ENCODE measurements at regions not wholly inside any gene's neighbourhood (a gene's known extent, or its start where the extent isn't known, plus 50 kb on each side); places are given as distances from the start of the nearest gene placed in this dataset.

- Histone ChIP-seq H3K27ac (no peak overlapping the region), H3K4me3 (no peak overlapping the region), H3K4me1 (replicated peaks in 1 of 2) (peaks cover under 1 to 4% of the 10 kb centered on the region in 2 donors)
- WGBS, 10 experiments = 0 to 100% (median 86%) methylated on average over 1 to 2 of the region's 2 CpGs; no CpG with 5 or more reads in 2 of the 10 experiments
- ATAC-seq (replicated peaks in 6 of 8) = no peak
- in situ Hi-C loops (cut with MboI; ENCODE audit: low pct_unique_long_range_greater_than_20kb in 2 of 9, low sequenced_read_pairs in 9 of 9, unreplicated experiment in 9 of 9) = no loop called here
Observed at GRCh38 chr9:113800276-113800675, 75.8 kb upstream of the ZNF618 start.

- H3K27ac ChIP-seq = no peak overlapping the region
- 45 to 97% (median 85%) methylated on average over 4 to 7 of the region's 8 CpGs for WGBS, 10 experiments
- no peak overlapping the region for H3K4me3 ChIP-seq
- no peak for ATAC-seq (replicated peaks in 6 of 8)
- peaks cover 6 to 13% of the 10 kb centered on the region in 2 donors for H3K4me1 ChIP-seq (replicated peaks in 1 of 2)
- in situ Hi-C loops (cut with MboI; ENCODE audit: low pct_unique_long_range_greater_than_20kb in 2 of 9, low sequenced_read_pairs in 9 of 9, unreplicated experiment in 9 of 9) = no loop called here
Observed at GRCh38 chr9:113803811-113804589, 72.1 kb upstream of the ZNF618 start.

DNA sequence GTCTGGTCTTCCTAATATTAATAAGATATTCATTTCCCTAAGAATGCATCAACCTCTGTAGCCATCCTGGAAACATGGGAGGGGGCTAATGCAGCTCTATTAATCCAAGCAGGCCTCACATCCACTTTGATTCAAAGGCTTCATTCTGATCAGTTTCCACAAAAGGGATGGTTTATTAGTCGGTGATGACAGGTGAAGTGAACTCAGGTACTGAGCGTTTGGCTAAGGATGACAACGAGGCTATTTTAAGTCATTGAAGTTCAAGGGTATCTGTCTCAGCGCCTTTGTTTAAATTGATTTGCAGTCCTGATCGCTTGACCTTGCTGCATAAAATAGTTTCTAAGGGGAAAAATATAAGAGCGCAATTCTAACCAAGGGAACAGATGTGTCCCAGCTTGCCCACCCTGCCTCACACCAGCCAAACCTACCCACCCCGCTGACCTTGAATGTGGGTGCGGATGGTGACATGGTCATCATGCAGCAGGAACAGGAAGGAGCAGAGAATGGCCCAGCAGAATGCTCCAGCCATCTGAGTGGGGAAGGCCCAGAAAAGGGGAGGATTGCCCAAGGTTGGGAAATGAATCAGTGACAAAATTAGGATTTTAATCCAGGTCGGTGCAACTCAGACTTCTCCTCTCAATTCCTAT lies 70.5 kb upstream of the ZNF618 start:
- in situ Hi-C loops (cut with MboI; ENCODE audit: low pct_unique_long_range_greater_than_20kb in 2 of 9, low sequenced_read_pairs in 9 of 9, unreplicated experiment in 9 of 9) = no loop called here
- Histone ChIP-seq H3K27ac (peak overlapping the region in 1 of 2 donors; percentile 34), H3K4me1 (replicated peaks in 1 of 2) (peaks cover 6 to 13% of the 10 kb centered on the region in 2 donors), H3K4me3 (no peak overlapping the region)
- WGBS, 10 experiments = 41 to 100% (median 77%) methylated on average over 1 to 9 of the region's 9 CpGs
- peak in 3 of 8 experiments; percentile 25 to 67 (median 47) for ATAC-seq (replicated peaks in 6 of 8)

- in situ Hi-C loops (cut with MboI; ENCODE audit: low pct_unique_long_range_greater_than_20kb in 2 of 9, low sequenced_read_pairs in 9 of 9, unreplicated experiment in 9 of 9) = no loop called here
- Histone ChIP-seq H3K4me3 (no peak overlapping the region), H3K27ac (no peak overlapping the region), H3K4me1 (replicated peaks in 1 of 2) (peaks cover 6 to 13% of the 10 kb centered on the region in 2 donors)
- peak in 3 of 8 experiments; percentile 59 to 83 (median 65) for ATAC-seq (replicated peaks in 6 of 8)
- WGBS, 10 experiments = 0 to 71% (median 26%) methylated on average over 1 to 10 of the region's 15 CpGs; no CpG with 5 or more reads in 1 of the 10 experiments
Observed at GRCh38 chr9:113807173-113808061, 68.7 kb upstream of the ZNF618 start.

DNA sequence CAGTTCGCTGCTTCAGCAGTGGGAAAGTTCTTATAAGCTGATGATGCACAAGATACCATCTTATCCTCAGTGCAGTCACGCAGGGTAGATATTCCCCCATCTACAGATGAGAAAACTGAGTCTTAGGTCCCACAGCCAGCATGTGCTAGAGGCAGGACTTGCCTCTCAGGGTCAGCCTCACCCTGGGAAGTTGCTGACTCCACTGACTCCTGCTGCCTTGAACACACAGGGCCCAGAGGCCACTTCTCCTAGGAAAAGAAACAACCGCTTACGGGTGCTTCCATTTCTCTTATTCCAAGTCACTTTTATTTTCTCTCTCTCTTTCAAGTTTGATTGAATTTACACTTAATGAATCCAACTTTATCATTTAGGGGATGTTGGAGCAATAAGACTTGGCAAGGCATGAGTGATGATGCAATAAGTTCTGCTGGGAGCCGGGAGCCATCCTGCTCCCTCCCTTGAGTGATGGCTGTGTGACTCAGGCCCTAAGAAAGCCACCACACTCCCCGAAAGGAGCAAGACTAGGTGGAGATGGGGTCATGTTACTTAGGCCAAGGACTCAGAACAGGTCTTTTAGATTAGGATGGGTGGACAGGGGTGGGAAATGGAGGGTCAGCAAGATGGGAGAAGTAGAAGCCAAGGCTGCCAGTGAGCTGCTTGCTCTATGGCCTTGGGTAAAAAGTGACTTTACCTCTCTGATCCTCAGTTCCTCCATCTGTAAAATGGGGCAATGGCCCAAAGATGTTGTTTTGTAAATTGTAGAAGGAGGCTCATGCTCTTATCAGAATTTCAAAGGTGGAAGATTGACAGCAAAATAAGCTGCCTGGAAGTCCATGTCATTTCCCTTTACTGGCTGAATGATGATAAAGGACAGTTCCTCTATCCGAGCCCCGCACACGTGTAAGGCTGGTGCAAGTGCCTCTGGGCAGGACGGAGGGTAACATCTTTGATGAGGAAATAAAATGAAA lies 67.4 kb upstream of the ZNF618 start:
- peak; percentile 22 to 93 (median 66) for ATAC-seq (replicated peaks in 6 of 8)
- Histone ChIP-seq H3K27ac (no peak overlapping the region), H3K4me1 (replicated peaks in 1 of 2) (peaks cover 6 to 13% of the 10 kb centered on the region in 2 donors), H3K4me3 (no peak overlapping the region)
- WGBS, 10 experiments = 40 to 100% (median 84%) methylated on average over 2 to 8 of the region's 10 CpGs
- in situ Hi-C loops (cut with MboI; ENCODE audit: low pct_unique_long_range_greater_than_20kb in 2 of 9, low sequenced_read_pairs in 9 of 9, unreplicated experiment in 9 of 9) = no loop called here

GRCh38 chr9:113817171-113817570 lies 58.9 kb upstream of the ZNF618 start:
- Histone ChIP-seq H3K4me3 (no peak overlapping the region), H3K27ac (no peak overlapping the region), H3K4me1 (replicated peaks in 1 of 2) (no peaks in the 10 kb centered on the region)
- in situ Hi-C loops (cut with MboI; ENCODE audit: low pct_unique_long_range_greater_than_20kb in 2 of 9, low sequenced_read_pairs in 9 of 9, unreplicated experiment in 9 of 9) = no loop called here
- ATAC-seq (replicated peaks in 6 of 8) = no peak

DNA sequence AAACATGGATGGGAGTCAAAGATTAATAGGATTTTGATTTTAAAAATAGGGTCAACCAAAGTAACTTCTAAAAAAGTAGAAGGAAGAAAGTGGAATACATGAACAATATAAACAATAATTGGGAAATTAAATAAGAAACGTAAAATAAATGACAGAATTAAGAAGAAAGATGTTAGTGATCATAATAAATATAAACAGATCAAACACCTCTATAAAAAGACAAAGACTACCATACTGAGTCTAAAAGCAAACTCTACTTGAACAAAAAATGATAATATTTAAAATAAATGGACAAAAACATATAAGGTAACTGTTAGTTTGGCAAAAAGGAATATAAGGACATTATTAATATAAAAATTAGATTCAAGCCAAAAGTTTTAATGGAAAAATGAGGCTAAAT lies 57.7 kb upstream of the ZNF618 start:
- no peaks in the 10 kb centered on the region for H3K4me1 ChIP-seq (replicated peaks in 1 of 2)
- no peak overlapping the region for H3K27ac ChIP-seq
- no peak for ATAC-seq (replicated peaks in 6 of 8)
- H3K4me3 ChIP-seq = no peak overlapping the region
- in situ Hi-C loops (cut with MboI; ENCODE audit: low pct_unique_long_range_greater_than_20kb in 2 of 9, low sequenced_read_pairs in 9 of 9, unreplicated experiment in 9 of 9) = no loop called here
- WGBS, 10 experiments = 0 to 95% (median 71%) methylated on average over 1 of the region's 1 CpG; no CpG with 5 or more reads in 1 of the 10 experiments

DNA sequence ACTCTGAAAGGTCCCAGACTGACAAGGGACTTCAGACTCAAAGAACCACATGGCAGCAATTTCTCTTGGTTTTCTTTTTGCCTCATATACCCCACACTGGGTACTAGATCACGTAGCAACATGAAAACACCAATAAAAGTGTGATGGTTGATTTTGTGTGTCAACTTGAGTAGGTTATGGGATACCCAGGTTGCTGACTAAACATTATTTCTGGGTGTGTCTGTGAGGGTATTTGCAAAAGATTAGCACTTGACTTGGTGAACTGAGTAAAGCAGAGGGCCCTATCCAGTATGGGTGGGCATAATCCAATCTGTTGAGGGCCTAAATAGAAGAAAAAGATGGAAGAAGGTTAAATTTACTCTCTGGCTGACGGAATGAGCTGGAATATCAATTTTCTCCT lies 53.8 kb upstream of the ZNF618 start:
- WGBS, 10 experiments = 28 to 100% (median 61%) methylated on average over 1 to 2 of the region's 2 CpGs; no CpG with 5 or more reads in 1 of the 10 experiments
- H3K27ac ChIP-seq = no peak overlapping the region
- H3K4me1 ChIP-seq (replicated peaks in 1 of 2) = no peaks in the 10 kb centered on the region
- in situ Hi-C loops (cut with MboI; ENCODE audit: low pct_unique_long_range_greater_than_20kb in 2 of 9, low sequenced_read_pairs in 9 of 9, unreplicated experiment in 9 of 9) = no loop called here
- ATAC-seq (replicated peaks in 6 of 8) = no peak
- H3K4me3 ChIP-seq = no peak overlapping the region

GRCh38 chr9:113823421-113823820 lies 52.7 kb upstream of the ZNF618 start:
- Histone ChIP-seq H3K4me3 (no peak overlapping the region), H3K4me1 (replicated peaks in 1 of 2) (no peaks in the 10 kb centered on the region), H3K27ac (no peak overlapping the region)
- ATAC-seq (replicated peaks in 6 of 8) = no peak
- 30 to 80% (median 80%) methylated on average over 1 of the region's 1 CpG; no CpG with 5 or more reads in 7 of the 10 experiments for WGBS, 10 experiments
- in situ Hi-C loops (cut with MboI; ENCODE audit: low pct_unique_long_range_greater_than_20kb in 2 of 9, low sequenced_read_pairs in 9 of 9, unreplicated experiment in 9 of 9) = no loop called here

All from motor neuron (in vitro differentiated cells).